Inflammatory macrophage treated with lipopolysaccharide for 1 hour (primary cell): ENCODE measurements at regions not wholly inside any gene's neighbourhood (a gene's known extent, or its start where the extent isn't known, plus 50 kb on each side); places are given as distances from the start of the nearest gene placed in this dataset.

Experiments
- DNase-seq, 2 donors: peaks; one replicate each; pipeline ENCODE4 v3.0.0-alpha.2; 2020 to 2022

GRCh38 chr13:59531571-59532091 is 632.1 kb downstream of the DIAPH3 start:
- DNase-seq: peak; percentile 10 to 37

GRCh38 chr13:59532405-59532804 is 631.3 kb downstream of the DIAPH3 start:
- DNase-seq: no peak

GRCh38 chr13:59533561-59534555 is 629.9 kb downstream of the DIAPH3 start:
- DNase-seq: no peak

- DNase-seq: no peak
Observed at GRCh38 chr13:59534806-59535205, 628.9 kb downstream of the DIAPH3 start.

GRCh38 chr13:59537500-59537899 is 626.2 kb downstream of the DIAPH3 start:
- no peak for DNase-seq

- no peak for DNase-seq
Observed at GRCh38 chr13:59538512-59538911, 625.2 kb downstream of the DIAPH3 start.

GRCh38 chr13:59542303-59542702 is 621.4 kb downstream of the DIAPH3 start:
- no peak for DNase-seq

GRCh38 chr13:59543418-59543817 is 620.3 kb downstream of the DIAPH3 start:
- no peak for DNase-seq

- no peak for DNase-seq
Observed at GRCh38 chr13:59545007-59545406, 618.7 kb downstream of the DIAPH3 start.

- DNase-seq: no peak
Observed at GRCh38 chr13:59546178-59546577, 617.5 kb downstream of the DIAPH3 start.

- no peak for DNase-seq
Observed at GRCh38 chr13:59547950-59548349, 615.8 kb downstream of the DIAPH3 start.

- DNase-seq: no peak
Observed at GRCh38 chr13:59562924-59563323, 600.8 kb downstream of the DIAPH3 start.

- no peak for DNase-seq
Observed at GRCh38 chr13:59566561-59566960, 597.2 kb downstream of the DIAPH3 start.

GRCh38 chr13:59568306-59568705 is 595.4 kb downstream of the DIAPH3 start:
- no peak for DNase-seq

GRCh38 chr13:59570204-59570603 is 593.5 kb downstream of the DIAPH3 start:
- DNase-seq: no peak

GRCh38 chr13:59584101-59584500 is 579.6 kb downstream of the DIAPH3 start:
- DNase-seq: no peak

GRCh38 chr13:59584761-59585670 is 578.7 kb downstream of the DIAPH3 start:
- DNase-seq: no peak

GRCh38 chr13:59587030-59587429 is 576.7 kb downstream of the DIAPH3 start:
- DNase-seq: no peak

- DNase-seq: no peak
Observed at GRCh38 chr13:59587971-59588716, 575.6 kb downstream of the DIAPH3 start.

- DNase-seq: no peak
Observed at GRCh38 chr13:59588717-59589067, 575.0 kb downstream of the DIAPH3 start.

- no peak for DNase-seq
Observed at GRCh38 chr13:59601993-59602392, 561.7 kb downstream of the DIAPH3 start.

GRCh38 chr13:59603646-59604045 is 560.1 kb downstream of the DIAPH3 start:
- DNase-seq: no peak

GRCh38 chr13:59607172-59607571 is 556.6 kb downstream of the DIAPH3 start:
- DNase-seq: no peak
